Activated CD4-positive, alpha-beta T cell treated with anti-CD3 and anti-CD28 coated beads for 48 hours (primary cell): ENCODE measurements at regions not wholly inside any gene's neighbourhood (a gene's known extent, or its start where the extent isn't known, plus 50 kb on each side); places are given as distances from the start of the nearest gene placed in this dataset.
"Not testable (repeated sequence)": the region's sequence is repeated elsewhere in the genome, so short reads cannot be mapped to it uniquely, and the experiment has no call there.

Experiments used
- DNase-seq: peaks from one replicate; pipeline ENCODE4 v3.0.0-alpha.2; 2020

- DNase-seq, result no peak
These were observed 690.3 kb downstream of the FAM181B start for GRCh38 chr11:82043316-82043715.

DNA sequence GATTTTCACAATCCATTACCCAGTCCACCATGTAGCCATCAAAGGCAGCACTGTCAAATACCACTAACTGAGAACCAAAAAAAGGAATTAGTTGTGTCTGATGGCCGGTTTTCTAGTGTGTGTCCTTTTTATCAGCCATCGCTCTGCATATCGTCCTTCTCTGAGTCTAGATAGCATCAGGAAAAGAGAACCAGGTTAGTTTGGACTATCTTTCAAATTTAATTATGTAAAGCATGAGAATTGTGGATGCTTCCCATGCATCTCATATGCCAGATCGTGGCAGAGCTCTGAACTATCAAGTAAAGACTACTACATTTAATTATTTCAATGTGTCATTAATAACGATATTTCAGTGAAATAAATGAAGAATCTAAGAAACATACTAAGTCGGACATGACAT lies 691.9 kb downstream of the FAM181B start:
- DNase-seq, result no peak

- no peak for DNase-seq
These were observed 695.5 kb downstream of the FAM181B start for GRCh38 chr11:82038154-82038553.

DNA sequence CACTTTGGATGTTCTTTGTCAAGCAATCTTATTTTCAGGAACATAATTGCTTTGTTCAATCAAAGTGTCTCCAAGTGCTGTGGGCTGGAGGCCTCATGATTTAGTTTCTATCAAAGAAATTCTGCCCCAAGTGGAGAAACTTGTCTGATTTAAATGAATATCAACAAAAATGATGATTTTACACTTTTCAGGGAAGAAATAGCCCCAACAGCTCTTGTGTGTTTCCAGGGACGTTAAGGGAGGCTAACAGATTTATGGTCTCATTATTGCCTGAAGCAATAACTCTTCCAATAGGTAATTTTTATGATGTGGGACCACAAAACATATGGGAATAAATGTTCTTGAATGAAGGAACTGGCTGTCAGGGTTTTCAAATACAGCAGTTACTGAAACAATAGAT lies 699.1 kb downstream of the FAM181B start:
- no peak for DNase-seq

GRCh38 chr11:82027335-82027734 lies 706.3 kb downstream of the FAM181B start:
- not testable (repeated sequence) for DNase-seq

DNA sequence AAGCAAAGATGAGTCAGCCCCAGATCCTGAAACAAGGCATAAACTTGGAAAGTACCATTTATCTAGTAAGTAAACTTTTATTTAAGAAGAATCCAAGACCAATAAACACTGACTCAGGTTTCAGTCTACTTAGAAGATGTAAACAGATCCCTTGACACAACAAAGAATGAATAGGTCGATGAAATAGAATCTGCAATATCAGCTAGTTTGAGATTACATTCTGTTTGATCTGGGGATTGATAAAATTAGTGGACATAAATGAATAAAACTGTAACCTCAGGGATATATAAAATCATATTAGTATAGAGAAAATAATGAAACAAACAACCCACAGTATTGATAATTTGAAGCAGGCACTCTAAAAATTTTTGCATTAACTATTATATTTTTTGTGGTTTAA lies 708.9 kb downstream of the FAM181B start:
- no peak for DNase-seq

GRCh38 chr11:82012276-82012675 lies 721.4 kb downstream of the FAM181B start:
- DNase-seq, result no peak

- DNase-seq, result no peak
These were observed 724.5 kb downstream of the FAM181B start for GRCh38 chr11:82009133-82009532.

DNA sequence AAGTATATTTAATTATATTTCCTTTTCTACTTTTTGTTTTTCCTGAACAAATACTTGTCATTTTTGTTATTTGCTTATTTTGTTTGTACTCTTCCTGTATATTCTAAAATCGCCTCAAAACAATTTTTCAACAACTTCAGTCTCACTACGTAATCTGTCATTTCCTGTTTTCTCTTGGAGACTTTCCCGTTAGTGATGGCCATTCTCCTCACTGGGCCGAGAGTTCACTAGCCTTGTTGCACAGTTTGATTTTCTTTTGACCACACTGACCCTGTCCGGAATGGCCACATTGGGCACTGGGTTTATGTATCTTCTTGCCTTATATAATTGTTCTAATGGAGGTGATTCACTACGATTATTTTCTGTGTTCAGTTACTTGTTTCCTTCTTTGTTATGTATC lies 726.1 kb downstream of the FAM181B start:
- DNase-seq, result no peak

DNA sequence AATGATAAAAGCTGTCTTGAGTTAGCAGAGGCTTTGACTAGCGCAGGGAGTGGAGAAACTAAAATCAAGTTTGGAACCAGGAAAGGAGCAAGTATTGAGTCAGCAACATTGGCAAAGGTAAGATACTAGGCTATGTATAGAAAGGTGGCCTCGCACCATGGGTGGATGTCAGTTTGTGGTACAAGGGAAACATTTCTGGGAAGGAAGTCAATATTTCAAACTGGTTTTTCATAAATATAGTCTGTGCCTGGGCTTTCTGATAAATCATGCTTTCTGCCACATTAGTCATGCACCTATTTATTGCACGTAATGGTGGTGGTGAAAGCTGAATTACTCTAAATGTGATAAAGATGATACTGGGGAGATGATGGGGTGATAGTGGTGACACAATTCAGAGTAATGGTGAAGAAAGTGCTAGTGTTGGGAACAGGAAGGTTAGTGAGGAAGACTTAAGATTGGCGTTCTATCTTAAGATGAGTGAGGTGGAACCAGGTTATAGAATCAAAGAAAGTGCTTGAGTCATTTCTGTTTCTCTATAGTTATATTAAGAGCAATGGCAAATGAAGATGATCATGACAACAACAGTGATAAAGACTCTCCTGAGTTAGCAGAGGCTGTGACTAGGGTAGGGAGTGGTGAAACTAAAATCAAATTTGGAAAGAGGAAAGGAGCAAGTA lies 729.0 kb downstream of the FAM181B start:
- peak; percentile 37 for DNase-seq

- peak; percentile 40 for DNase-seq
These were observed 729.8 kb downstream of the FAM181B start for GRCh38 chr11:82003671-82004515.

GRCh38 chr11:82003024-82003423 lies 730.6 kb downstream of the FAM181B start:
- no peak for DNase-seq

DNA sequence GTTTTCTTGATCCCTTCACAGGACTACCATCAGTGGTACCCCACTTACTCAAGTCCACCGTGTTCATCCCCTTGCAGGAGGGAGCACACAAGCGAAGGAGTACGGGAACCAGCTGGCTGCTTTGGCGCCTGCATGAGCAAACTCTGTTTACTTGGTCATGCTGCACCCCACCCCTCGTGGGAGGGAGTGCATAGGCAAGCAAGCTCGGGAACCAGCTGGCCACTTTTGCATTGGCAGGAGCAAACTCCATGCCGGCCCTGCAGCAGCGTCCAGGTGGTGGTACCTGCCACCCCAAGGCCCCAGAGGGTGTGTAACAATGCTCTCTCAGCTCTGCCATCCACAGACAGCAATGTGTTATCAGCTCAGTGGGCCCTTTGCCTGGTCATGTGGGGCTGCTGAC lies 737.8 kb downstream of the FAM181B start:
- DNase-seq, result no peak

- DNase-seq, result no peak
These were observed 739.9 kb downstream of the FAM181B start for GRCh38 chr11:81993755-81994154.

GRCh38 chr11:81990659-81991443 lies 742.8 kb downstream of the FAM181B start:
- DNase-seq, result no peak

DNA sequence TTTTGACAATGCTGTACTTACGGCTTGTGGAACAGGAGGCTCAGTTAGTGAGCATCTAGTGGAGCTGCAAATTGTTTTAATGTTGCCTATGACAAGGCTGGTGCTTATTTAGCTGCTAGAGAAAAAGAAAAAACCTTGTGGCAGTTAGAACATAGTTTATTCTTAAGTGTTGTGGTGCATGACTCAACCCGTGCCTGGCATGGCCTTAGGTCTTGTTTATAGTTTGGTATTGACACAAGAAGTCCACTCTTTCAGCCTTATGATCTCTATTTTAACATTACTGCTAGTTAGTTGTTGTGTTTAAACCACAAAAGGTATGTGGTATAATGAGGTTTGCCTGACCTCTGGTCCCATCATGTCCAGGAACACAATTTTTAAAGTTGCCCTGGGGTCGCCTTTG lies 744.6 kb downstream of the FAM181B start:
- no peak for DNase-seq

GRCh38 chr11:81987829-81988472 lies 745.7 kb downstream of the FAM181B start:
- DNase-seq, result no peak

GRCh38 chr11:81986556-81987161 lies 747.0 kb downstream of the FAM181B start:
- no peak for DNase-seq

DNA sequence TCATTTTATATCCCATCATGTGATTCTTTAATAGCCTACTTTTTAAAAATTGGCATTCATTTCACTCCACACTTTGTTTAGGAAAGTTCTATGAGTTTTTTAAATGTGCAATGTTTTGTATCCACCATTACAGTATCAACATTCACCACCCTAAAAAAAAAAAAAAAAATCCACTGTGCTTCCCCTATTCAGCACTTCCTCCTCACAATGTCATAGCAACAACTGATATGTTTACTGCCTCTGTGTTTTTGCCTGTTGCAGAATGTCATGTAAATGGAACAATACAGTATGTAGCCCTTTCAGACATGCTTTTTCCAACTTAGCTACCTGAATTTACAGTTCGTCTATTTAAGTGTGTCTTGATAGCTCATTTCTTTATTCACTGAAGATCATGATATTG lies 754.2 kb downstream of the FAM181B start:
- DNase-seq, result no peak

DNA sequence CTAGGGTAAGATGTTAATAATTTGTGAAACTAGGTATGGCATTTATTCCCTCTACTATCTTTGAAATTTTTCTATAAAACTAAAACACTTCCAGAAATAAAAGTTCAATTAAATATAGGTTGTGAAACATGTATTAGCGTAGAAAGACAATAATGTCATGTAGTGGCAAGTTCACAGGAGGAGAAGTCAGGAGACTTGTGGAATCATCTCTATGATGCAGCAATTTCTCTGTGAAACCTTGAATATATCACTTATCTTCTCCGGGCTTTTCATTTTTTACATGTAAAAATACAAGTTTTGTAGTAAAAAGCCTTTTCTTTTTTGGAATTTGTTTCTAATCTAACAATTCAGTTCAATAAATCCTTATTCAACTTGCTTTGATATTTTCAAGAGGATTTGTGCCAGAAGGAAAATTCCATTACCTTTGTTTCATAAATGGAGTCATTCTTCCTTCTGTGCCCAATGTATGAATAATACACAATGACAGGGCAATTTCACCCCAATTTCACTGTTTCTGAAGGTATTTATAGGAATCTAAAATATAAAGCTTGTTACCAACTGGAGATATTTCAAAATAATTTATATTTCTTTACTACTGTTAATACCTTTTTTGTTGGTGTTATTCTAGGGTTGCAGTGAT lies 758.3 kb downstream of the FAM181B start:
- DNase-seq, result no peak

DNA sequence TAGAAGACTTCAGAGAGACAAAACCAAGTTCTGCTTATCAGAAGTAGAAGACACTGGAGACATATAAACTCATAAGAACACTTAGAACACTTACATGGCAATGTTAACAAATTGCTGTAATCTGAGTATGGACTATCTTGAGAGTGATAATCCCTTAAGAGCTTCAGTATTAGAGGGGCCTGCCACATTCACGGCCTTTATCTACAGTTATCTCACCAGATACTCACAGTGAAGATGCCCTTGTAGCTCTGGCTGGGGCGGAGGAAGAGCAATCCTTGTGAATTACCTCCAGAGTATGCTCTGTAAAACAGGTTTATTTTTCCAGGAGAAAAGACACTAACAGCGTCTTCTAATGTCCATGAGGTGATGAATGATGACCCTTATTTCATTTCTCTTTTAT lies 762.8 kb downstream of the FAM181B start:
- no peak for DNase-seq

GRCh38 chr11:81967242-81967641 lies 766.4 kb downstream of the FAM181B start:
- no peak for DNase-seq
